ENCODE measurements at regions not wholly inside any gene's neighbourhood (a gene's known extent, or its start where the extent isn't known, plus 50 kb on each side); places are given as distances from the start of the nearest gene placed in this dataset.

GRCh38 chr1:194734970-194735369 lies 1548.6 kb upstream of the B3GALT2 start:
- Histone ChIP-seq H3K27ac (ENCODE audit: control insufficient read depth, insufficient read depth) (no peak overlapping the region), H3K4me1 (ENCODE audit: control insufficient read depth, insufficient read depth, low read length) (no peaks in the 10 kb centered on the region), H3K79me2 (ENCODE audit: control insufficient read depth, insufficient read depth, low read length) (no peaks in the 10 kb centered on the region), H3K9ac (ENCODE audit: control insufficient read depth, insufficient read depth, low read length) (no peak overlapping the region), H2AFZ (ENCODE audit: control insufficient read depth, low read depth, low read length) (no peak overlapping the region), H4K20me1 (ENCODE audit: control insufficient read depth, insufficient read depth) (no peaks in the 10 kb centered on the region), H3K4me3 (no peak overlapping the region), H3K36me3 (ENCODE audit: control insufficient read depth in 2 of 2, insufficient read depth in 2 of 2, low read length in 1 of 2) (no peaks in the 10 kb centered on the region), H3K27me3 (replicated peaks in 1 of 2; ENCODE audit: control insufficient read depth in 2 of 2, insufficient read depth in 2 of 2, low read length in 1 of 2) (no peaks in the 10 kb centered on the region), H3K4me2 (ENCODE audit: control insufficient read depth, insufficient read depth) (no peak overlapping the region), H3K9me3 (replicated peaks; ENCODE audit: control insufficient read depth, insufficient read depth, low read length) (no peaks in the 10 kb centered on the region)
- BruUV-seq (replicated peaks) = no TSS peak
- SMC1A ChIA-PET (ENCODE audit: uncharacterized antibody, unreplicated experiment) = no interaction called here
- POLR2A ChIA-PET = no interaction called here
- 33% methylated on average over 1 of the region's 1 CpG for WGBS (ENCODE audit: insufficient coverage, insufficient replicate concordance, low lambda C conversion rate, missing lambda C conversion rate)
- DNase-seq (ENCODE audit: low read depth, low spot score) (no peak), FAIRE-seq (no peak), ATAC-seq (no peak)
- CTCF ChIA-PET = no interaction called here
- RAD21 ChIA-PET (ENCODE audit: unreplicated experiment) = no interaction called here
- in situ Hi-C loops (cut with MboI) = no loop called here
- intact Hi-C loops (cut with micrococcal nuclease; ENCODE audit: unreplicated experiment) = no loop called here
- no peak for TF ChIP-seq RB1 (IDR thresholded peaks at IDR 0.05; ENCODE audit: borderline replicate concordance)
- no peak for TF ChIP-seq CEBPB (IDR thresholded peaks at IDR 0.05; ENCODE audit: borderline replicate concordance in 1 of 2, low read depth in 2 of 2, low read length in 2 of 2)
- no peak for TF ChIP-seq ZBTB33 (IDR thresholded peaks at IDR 0.05)
- TF ChIP-seq SPI1 (IDR thresholded peaks at IDR 0.05; ENCODE audit: borderline replicate concordance, insufficient read depth, low read depth, low read length) = no peak
- TF ChIP-seq ETV6 (conservative IDR thresholded peaks at IDR 0.05 in 1 of 2, IDR thresholded peaks at IDR 0.05 in 1 of 2; ENCODE audit: borderline replicate concordance in 1 of 2, low read depth in 1 of 2) = no peak
- no peak for TF ChIP-seq MXI1 (IDR thresholded peaks at IDR 0.05; ENCODE audit: low read depth, low read length)
- TF ChIP-seq IKZF1 (conservative IDR thresholded peaks at IDR 0.05) = no peak
- no peak for TF ChIP-seq TCF12 (IDR thresholded peaks at IDR 0.05; ENCODE audit: low read depth, low read length)
- TF ChIP-seq FOXM1 (IDR thresholded peaks at IDR 0.05; ENCODE audit: low read depth, low read length) = no peak
- no peak for TF ChIP-seq YY1 (IDR thresholded peaks at IDR 0.05; ENCODE audit: low read depth, low read length)
- TF ChIP-seq CUX1 (IDR thresholded peaks at IDR 0.05; ENCODE audit: insufficient replicate concordance, low read depth, low read length) = no peak
- TF ChIP-seq NFIC (IDR thresholded peaks at IDR 0.05; ENCODE audit: low read depth, low read length) = no peak
- no peak for TF ChIP-seq STAT3 (IDR thresholded peaks at IDR 0.05; ENCODE audit: low read depth, low read length)
- no peak for TF ChIP-seq REST (IDR thresholded peaks at IDR 0.05; ENCODE audit: low read depth, low read length)
- TF ChIP-seq YBX1 (IDR thresholded peaks at IDR 0.05) = no peak
